HEK293 (cell line): ENCODE measurements at regions not wholly inside any gene's neighbourhood (a gene's known extent, or its start where the extent isn't known, plus 50 kb on each side); places are given as distances from the start of the nearest gene placed in this dataset.

Source experiments
- CTCF ChIA-PET: fragments of 350-600 bp; formaldehyde crosslinking; extraction: SDS; loops from one replicate; lab custom pipeline; 2021; ENCODE audit warnings: antibody characterized with exemption; lab: Yijun Ruan, JAX
- POLR2A ChIA-PET: fragments of 300-600 bp; formaldehyde crosslinking; extraction: SDS; loops from one replicate; lab custom pipeline; 2020; ENCODE audit warnings: antibody characterized with exemption, inconsistent platforms; lab: Yijun Ruan, JAX
- H3K27ac ChIP-seq: fragments of 200-500 bp; sonication (Bioruptor generic); 2 replicates; pipeline ENCODE4 v1.5.1; 2014; ENCODE audit warnings: low read depth, low read length, control low read depth, inconsistent platforms; ENCODE audit errors: extremely low read depth
- H3K36me3 ChIP-seq, 2 experiments: fragments of 200-500 bp in 1 of 2; sonication (Bioruptor generic) in 1 of 2; 1 replicate in 1 of 2; 2 replicates in 1 of 2; pipeline ENCODE4 v1.5.1; 2014 to 2017; ENCODE audit warnings: inconsistent platforms in 2 of 2, low read length in 2 of 2; ENCODE audit not compliant: control insufficient read depth in 2 of 2, insufficient read depth in 1 of 2
- H3K4me1 ChIP-seq: fragments of 200-500 bp; sonication (Bioruptor generic); 2 replicates; pipeline ENCODE4 v1.5.1; 2014; ENCODE audit warnings: mild to moderate bottlenecking, low read length, inconsistent platforms; ENCODE audit not compliant: control insufficient read depth, insufficient read depth
- H3K4me3 ChIP-seq: 2 replicates; pipeline ENCODE4 v1.5.1; 2011; ENCODE audit warnings: low read depth, mild to moderate bottlenecking, control low read depth, low read length, moderate library complexity
- H3K9me3 ChIP-seq: fragments of 200-500 bp; sonication (Bioruptor generic); 2 replicates; pipeline ENCODE4 v1.5.1; 2014; ENCODE audit warnings: low read depth, low read length, inconsistent platforms; ENCODE audit not compliant: control insufficient read depth, insufficient read depth
- BCL6B ChIP-seq: fragments of 450-650 bp; formaldehyde crosslinking; IDR thresholded peaks from 2 replicates; pipeline ENCODE4 v1.5.1; 2017; ENCODE audit warnings: missing biosample characterization, missing genetic modification characterization
- OSR2 ChIP-seq: fragments of 450-650 bp; formaldehyde crosslinking; IDR thresholded peaks from 2 replicates; pipeline ENCODE4 v1.5.1; 2016; ENCODE audit warnings: missing biosample characterization, missing genetic modification characterization
- PRDM2 ChIP-seq: fragments of 450-650 bp; formaldehyde crosslinking; IDR thresholded peaks from 2 replicates; pipeline ENCODE4 v1.5.1; 2016; ENCODE audit warnings: missing biosample characterization, missing genetic modification characterization, borderline replicate concordance
- SETDB1 ChIP-seq: IDR thresholded peaks from one replicate; pipeline ENCODE4 v1.6.1; 2017; ENCODE audit warnings: mild to moderate bottlenecking, low read length, moderate library complexity, mixed read lengths; ENCODE audit not compliant: insufficient read length
- TSHZ1 ChIP-seq: fragments of 450-650 bp; formaldehyde crosslinking; IDR thresholded peaks from 2 replicates; pipeline ENCODE4 v1.5.1; 2016; ENCODE audit warnings: missing biosample characterization, missing genetic modification characterization, borderline replicate concordance
- WT1 ChIP-seq: fragments of 450-650 bp; formaldehyde crosslinking; IDR thresholded peaks from 2 replicates; pipeline ENCODE4 v1.5.1; 2016; ENCODE audit warnings: missing biosample characterization, missing genetic modification characterization
- YY2 ChIP-seq: fragments of 450-650 bp; formaldehyde crosslinking; IDR thresholded peaks from 2 replicates; pipeline ENCODE4 v1.5.1; 2016; ENCODE audit warnings: missing biosample characterization, missing genetic modification characterization
- ZFP41 ChIP-seq: fragments of 450-650 bp; formaldehyde crosslinking; IDR thresholded peaks from 2 replicates; pipeline ENCODE4 v1.5.1; 2016; ENCODE audit warnings: missing biosample characterization, missing genetic modification characterization, borderline replicate concordance
- ZNF138 ChIP-seq: fragments of 450-650 bp; formaldehyde crosslinking; IDR thresholded peaks from 2 replicates; pipeline ENCODE4 v1.5.1; 2016; ENCODE audit warnings: missing biosample characterization, missing genetic modification characterization, borderline replicate concordance
- ZNF175 ChIP-seq: fragments of 450-650 bp; formaldehyde crosslinking; IDR thresholded peaks from 2 replicates; pipeline ENCODE4 v1.5.1; 2016; ENCODE audit warnings: missing biosample characterization, missing genetic modification characterization
- ZNF184 ChIP-seq: fragments of 450-650 bp; IDR thresholded peaks from 2 replicates; pipeline ENCODE4 v1.5.1; 2018; ENCODE audit warnings: missing biosample characterization, mild to moderate bottlenecking, missing genetic modification characterization
- ZNF302 ChIP-seq: fragments of 450-650 bp; formaldehyde crosslinking; IDR thresholded peaks from 2 replicates; pipeline ENCODE4 v1.5.1; 2016; ENCODE audit warnings: missing biosample characterization, missing genetic modification characterization, low read depth
- ZNF341 ChIP-seq: fragments of 450-650 bp; formaldehyde crosslinking; IDR thresholded peaks from 2 replicates; pipeline ENCODE4; 2016; ENCODE audit warnings: low read depth, missing biosample characterization, missing genetic modification characterization
- ZNF394 ChIP-seq: fragments of 450-650 bp; formaldehyde crosslinking; IDR thresholded peaks from 2 replicates; pipeline ENCODE4 v1.5.1; 2016; ENCODE audit warnings: missing biosample characterization, missing genetic modification characterization, mild to moderate bottlenecking, moderate library complexity, borderline replicate concordance
- ZNF488 ChIP-seq: fragments of 450-650 bp; formaldehyde crosslinking; IDR thresholded peaks from 2 replicates; pipeline ENCODE4 v1.5.1; 2016; ENCODE audit warnings: missing biosample characterization, missing genetic modification characterization
- ZNF654 ChIP-seq: fragments of 450-650 bp; formaldehyde crosslinking; IDR thresholded peaks from 2 replicates; pipeline ENCODE4 v1.5.1; 2016; ENCODE audit warnings: low read depth, missing biosample characterization, missing genetic modification characterization
- ZNF677 ChIP-seq: fragments of 450-650 bp; IDR thresholded peaks from 2 replicates; pipeline ENCODE4 v1.5.0; 2018; ENCODE audit warnings: missing biosample characterization, mild to moderate bottlenecking, missing genetic modification characterization, moderate library complexity
- ZSCAN5A ChIP-seq: fragments of 450-650 bp; formaldehyde crosslinking; IDR thresholded peaks from 2 replicates; pipeline ENCODE4 v1.5.1; 2016; ENCODE audit warnings: missing biosample characterization, missing genetic modification characterization

GRCh38 chr14:58826845-58827686, 189.3 kb downstream of the DACT1 start:
- no peaks in the 10 kb centered on the region for H3K9me3 ChIP-seq
- POLR2A ChIA-PET = no interaction called here
- no peak for TF ChIP-seq BCL6B (tag by site-specific recombination)
- peak; percentile 20; the same call in 1 of the 2 replicates for TF ChIP-seq ZNF654 (tag by site-specific recombination)
- H3K27ac ChIP-seq = no peak overlapping the region
- no peak overlapping the region for H3K4me3 ChIP-seq
- H3K4me1 ChIP-seq = peaks cover 15% of the 10 kb centered on the region
- CTCF ChIA-PET = interaction anchor here (0.5 to 1.5 kb wide), 10 partner anchors 10 to 326 kb away, joined by 3 to 5 read pairs (median 4); no protein-coding TSS in a partner anchor
- no peaks in the 10 kb centered on the region for H3K36me3 ChIP-seq

- Histone ChIP-seq H3K4me3 (no peak overlapping the region), H3K36me3 (no peaks in the 10 kb centered on the region), H3K4me1 (peaks cover 17% of the 10 kb centered on the region), H3K9me3 (no peaks in the 10 kb centered on the region), H3K27ac (no peak overlapping the region)
- CTCF ChIA-PET = interaction anchor here (0.7 to 2.2 kb wide), 7 partner anchors 9 to 190 kb away, joined by 3 to 10 read pairs (median 4); no protein-coding TSS in a partner anchor
- POLR2A ChIA-PET = no interaction called here
- TF ChIP-seq ZNF302 (tag by site-specific recombination) (no peak), TSHZ1 (no peak), YY2 (tag by site-specific recombination) (no peak), SETDB1 (no peak), ZNF184 (tag by site-specific recombination) (no peak), ZNF677 (tag by site-specific recombination) (no peak), OSR2 (tag by site-specific recombination) (no peak), ZNF394 (tag by site-specific recombination) (no peak), ZNF488 (tag by site-specific recombination) (no peak), ZNF341 (no peak), ZNF138 (no peak), ZSCAN5A (tag by site-specific recombination) (no peak), WT1 (tag by site-specific recombination) (no peak), ZNF175 (tag by site-specific recombination) (no peak), PRDM2 (tag by site-specific recombination) (no peak), ZNF654 (tag by site-specific recombination) (no peak), ZFP41 (tag by site-specific recombination) (no peak)
These were observed 190.5 kb downstream of the DACT1 start for GRCh38 chr14:58828298-58828697.
